AG09309 (cell line): ENCODE measurements at regions not wholly inside any gene's neighbourhood (a gene's known extent, or its start where the extent isn't known, plus 50 kb on each side); places are given as distances from the start of the nearest gene placed in this dataset.

Experiments
- DNase-seq: peaks from one replicate; pipeline ENCODE4 v3.0.0-alpha.2; 2010; ENCODE audit warnings: low read depth
- H3K4me3 ChIP-seq: 2 replicates; pipeline ENCODE4 v1.5.1; 2011; ENCODE audit warnings: mild to moderate bottlenecking, low read depth, low read length, moderate library complexity; ENCODE audit not compliant: control insufficient read depth
- TF ChIP-seq, protein P1 (sequence below): IDR thresholded peaks from 2 replicates; pipeline ENCODE4 v1.5.1; 2011; ENCODE audit warnings: mild to moderate bottlenecking, low read depth, low read length, inconsistent platforms; ENCODE audit not compliant: insufficient read depth, control insufficient read depth; ENCODE audit errors: missing control alignments

DNA sequence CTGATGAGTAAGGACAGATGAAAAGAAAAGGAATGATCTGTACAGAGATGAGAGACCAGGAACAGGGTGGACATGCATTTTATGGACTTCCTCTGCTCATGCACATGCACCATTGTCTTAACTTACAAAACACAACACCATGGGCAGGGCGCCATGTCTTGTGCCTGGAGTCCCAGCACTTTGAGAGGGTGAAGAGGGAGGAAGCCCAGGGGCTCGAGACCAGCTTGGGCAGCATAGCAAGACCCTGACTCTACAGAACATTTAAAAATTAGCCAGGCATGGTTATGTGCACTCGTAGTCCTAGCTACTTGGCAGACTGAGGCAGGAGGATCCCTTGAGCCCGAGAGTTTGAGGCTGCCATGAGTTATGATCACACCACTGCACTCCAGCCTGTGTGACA, 86.9 kb downstream of the ZFP36L2 start:
- TF ChIP-seq, protein P1, sequence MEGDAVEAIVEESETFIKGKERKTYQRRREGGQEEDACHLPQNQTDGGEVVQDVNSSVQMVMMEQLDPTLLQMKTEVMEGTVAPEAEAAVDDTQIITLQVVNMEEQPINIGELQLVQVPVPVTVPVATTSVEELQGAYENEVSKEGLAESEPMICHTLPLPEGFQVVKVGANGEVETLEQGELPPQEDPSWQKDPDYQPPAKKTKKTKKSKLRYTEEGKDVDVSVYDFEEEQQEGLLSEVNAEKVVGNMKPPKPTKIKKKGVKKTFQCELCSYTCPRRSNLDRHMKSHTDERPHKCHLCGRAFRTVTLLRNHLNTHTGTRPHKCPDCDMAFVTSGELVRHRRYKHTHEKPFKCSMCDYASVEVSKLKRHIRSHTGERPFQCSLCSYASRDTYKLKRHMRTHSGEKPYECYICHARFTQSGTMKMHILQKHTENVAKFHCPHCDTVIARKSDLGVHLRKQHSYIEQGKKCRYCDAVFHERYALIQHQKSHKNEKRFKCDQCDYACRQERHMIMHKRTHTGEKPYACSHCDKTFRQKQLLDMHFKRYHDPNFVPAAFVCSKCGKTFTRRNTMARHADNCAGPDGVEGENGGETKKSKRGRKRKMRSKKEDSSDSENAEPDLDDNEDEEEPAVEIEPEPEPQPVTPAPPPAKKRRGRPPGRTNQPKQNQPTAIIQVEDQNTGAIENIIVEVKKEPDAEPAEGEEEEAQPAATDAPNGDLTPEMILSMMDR = no peak
- no peak for DNase-seq
- no peak overlapping the region for H3K4me3 ChIP-seq

DNA sequence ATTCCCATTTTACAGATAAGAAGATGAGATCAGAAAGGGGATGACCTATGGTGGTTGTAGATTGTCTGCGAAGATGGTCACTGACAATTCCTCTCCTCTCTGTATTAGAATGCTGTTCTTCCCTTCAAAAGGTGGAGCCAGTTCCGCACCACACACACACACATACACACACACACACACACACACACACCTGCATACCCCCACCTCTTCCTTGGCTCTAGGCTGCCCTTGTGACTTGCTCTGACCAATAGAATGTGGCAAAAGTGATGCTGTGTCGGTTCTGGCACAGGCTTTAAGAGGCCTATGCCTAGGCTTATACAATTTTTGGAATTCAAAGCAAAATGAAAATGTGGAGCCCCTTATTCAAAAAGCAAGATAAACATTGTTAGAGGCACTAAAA, 88.0 kb downstream of the ZFP36L2 start:
- TF ChIP-seq, protein P1 = no peak

DNA sequence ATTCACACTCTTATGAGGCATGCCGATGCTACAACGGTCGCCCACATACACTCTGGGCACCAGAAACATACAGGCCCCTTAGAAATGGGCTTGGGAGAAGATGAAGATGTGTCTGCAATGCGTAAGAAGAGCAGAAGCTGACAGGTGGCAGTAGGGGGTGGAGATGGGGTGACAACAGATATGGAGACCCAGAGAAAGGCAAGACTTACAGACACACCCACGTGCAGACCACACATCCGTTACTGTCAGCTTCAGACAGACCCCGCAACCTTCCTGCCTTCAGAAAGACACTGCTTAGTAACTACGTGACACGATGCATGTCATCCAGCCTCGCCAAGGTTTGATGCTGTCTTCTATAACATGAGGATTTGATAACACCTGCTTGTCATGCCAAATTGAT, 89.5 kb downstream of the ZFP36L2 start:
- DNase-seq = no peak
- TF ChIP-seq, protein P1 = no peak
- H3K4me3 ChIP-seq = no peak overlapping the region

More for the DNA sequence above, 88.0 kb downstream of the ZFP36L2 start:
- no peak overlapping the region for H3K4me3 ChIP-seq
- no peak for DNase-seq

DNA sequence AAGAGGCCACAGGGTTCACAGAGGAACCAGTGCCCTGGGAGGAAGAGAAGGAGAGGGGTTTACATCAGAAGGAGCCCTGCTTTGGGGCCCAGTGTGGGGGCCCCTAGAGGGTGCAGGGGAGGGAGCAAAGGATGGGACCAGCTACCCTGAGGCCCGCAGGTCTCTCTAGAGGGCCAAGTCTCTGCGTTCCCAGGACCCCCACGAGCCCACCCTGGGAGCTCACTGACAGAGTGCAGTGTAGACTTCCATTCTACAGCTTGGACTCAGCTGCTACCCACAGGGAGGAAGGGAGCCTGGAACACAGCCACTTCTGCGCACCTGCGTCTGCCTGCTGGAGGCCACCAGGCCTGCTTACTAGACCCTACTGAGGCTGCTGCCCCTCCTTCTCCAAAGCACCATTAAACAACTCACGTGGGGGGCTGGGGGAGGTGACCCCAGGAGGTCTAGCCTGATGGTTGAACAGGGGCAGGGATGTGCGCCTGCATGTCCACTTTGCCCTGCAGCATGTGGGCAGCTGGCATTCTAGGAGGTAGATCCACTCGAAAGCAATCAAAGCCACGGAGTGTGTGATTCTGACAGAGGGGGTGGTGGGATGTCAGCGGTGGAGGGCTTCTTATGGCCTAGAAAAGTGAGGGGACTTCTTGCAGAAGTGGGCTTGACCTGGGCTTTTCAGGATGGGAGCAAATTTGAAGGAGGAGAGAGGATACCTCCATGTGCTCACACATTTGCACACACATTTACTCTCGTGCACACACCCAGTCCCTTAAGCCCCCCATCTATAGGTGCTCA, 90.2 kb downstream of the ZFP36L2 start:
- no peak overlapping the region for H3K4me3 ChIP-seq
- TF ChIP-seq, protein P1 = no peak
- DNase-seq = no peak

DNA sequence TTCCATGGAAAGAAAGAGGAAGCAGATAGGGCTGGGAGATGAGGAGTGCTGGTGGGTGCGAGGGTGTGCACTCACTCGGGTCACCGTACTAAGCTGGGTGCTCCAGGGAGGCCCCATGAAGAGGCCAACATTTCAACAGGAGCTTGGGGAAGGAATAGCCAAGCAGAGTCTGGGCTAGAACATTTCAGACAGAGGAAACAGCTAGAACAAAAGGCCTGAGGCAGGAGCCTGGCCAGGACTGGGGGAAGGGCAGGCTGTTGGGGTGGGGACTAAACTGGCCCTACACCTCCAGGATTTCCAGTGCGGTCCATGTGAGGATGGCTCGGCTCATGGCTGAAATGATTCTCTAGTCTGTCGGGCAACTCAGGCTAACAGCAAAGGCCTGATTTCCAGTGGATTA, 90.8 kb downstream of the ZFP36L2 start:
- DNase-seq = no peak
- TF ChIP-seq, protein P1 = no peak
- no peak overlapping the region for H3K4me3 ChIP-seq

DNA sequence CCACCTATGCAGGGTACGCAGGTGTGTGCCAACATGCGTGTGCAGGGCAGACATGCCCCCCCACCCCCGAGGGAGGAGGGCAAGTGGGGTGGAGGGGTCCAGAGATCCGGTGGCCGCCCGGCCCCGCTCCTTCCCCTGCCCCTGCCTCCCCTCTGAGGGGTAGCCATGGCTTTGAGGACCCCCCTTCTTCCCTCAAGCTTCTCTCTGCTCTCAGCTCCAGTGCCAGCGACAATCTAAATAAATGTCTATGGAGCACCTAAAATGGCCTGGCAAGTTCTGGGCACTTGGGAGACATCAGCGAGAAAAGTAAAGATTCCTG, 91.9 kb downstream of the ZFP36L2 start:
- no peak overlapping the region for H3K4me3 ChIP-seq
- TF ChIP-seq, protein P1 = no peak
- DNase-seq = no peak
